GM12892 (cell line): ENCODE measurements at regions not wholly inside any gene's neighbourhood (a gene's known extent, or its start where the extent isn't known, plus 50 kb on each side); places are given as distances from the start of the nearest gene placed in this dataset.

Source experiments
- POLR2A ChIP-seq: IDR thresholded peaks from 2 replicates; pipeline ENCODE4 v1.6.1; 2011; ENCODE audit warnings: low read depth, low read length, control low read depth
- TAF1 ChIP-seq: IDR thresholded peaks from 2 replicates; pipeline ENCODE4 v1.6.1; 2011; ENCODE audit warnings: low read depth, mild to moderate bottlenecking, control low read depth, low read length, borderline replicate concordance

DNA sequence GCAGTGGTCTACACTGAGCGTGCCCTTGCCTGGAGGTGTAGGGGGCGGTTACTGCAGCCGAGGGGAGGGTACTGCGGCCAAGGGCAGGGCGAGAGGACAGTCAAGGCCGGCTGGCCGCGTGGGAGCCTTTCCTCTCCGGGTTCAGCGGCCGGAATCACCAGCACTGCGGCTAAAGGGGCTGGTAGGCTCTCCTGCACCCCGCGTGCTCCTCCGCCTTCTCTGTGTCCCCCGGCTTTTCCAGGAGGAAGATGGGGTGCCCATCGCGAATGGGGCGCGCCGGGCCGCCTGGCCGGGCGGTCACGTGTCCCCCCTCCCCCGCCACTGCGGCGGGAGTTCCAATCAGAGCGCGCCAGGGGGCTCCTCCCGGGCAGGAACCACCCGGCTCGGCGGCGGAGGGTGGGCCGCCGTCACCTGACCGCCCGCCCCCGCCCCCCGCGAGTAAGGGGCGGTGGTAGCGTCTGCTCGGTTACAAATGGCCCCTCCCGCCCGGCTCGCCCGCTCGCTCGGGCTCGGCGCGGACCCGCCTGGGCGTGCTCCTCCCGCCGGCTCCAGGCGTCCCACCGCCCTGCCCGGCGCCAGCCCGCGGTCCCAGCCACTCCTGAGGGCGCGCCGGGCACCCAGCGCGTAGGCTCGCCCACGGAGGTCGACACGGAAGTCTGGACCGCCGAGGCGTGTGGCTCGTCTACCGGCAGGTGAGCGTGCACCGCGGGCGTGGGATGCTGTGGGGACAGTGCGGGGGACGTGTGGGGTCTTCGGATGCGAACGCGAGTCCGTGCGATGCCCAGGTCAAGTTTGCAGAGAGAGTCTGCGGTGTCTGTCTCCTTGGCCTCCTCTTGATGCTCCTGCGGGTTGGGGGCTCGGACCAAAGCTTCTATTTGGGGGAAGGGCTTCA is 242.6 kb upstream of the TOPAZ1 start:
- TF ChIP-seq POLR2A (no peak), TAF1 (no peak)
